ENCODE measurements at regions not wholly inside any gene's neighbourhood (a gene's known extent, or its start where the extent isn't known, plus 50 kb on each side); places are given as distances from the start of the nearest gene placed in this dataset.

- Histone ChIP-seq H3K4me3 (no peak overlapping the region), H3K27me3 (no peaks in the 10 kb centered on the region), H3K36me3 (no peaks in the 10 kb centered on the region), H3K27ac (no peak overlapping the region), H3K4me1 (no peaks in the 10 kb centered on the region), H3K9me3 (no peaks in the 10 kb centered on the region)
- TF ChIP-seq CTCF (IDR thresholded peaks at IDR 0.05), result no peak
- TF ChIP-seq POLR2A (IDR thresholded peaks at IDR 0.05), result no peak
- TF ChIP-seq EP300 (IDR thresholded peaks at IDR 0.05), result no peak
- WGBS, 2 donors, result 87 to 91% methylated on average over 5 of the region's 5 CpGs
- no peak for DNase-seq (ENCODE audit: low spot score in 2 of 2)
These were observed 91.0 kb upstream of the ATP1B1 start for GRCh38 chr1:169015464-169015863.

DNA sequence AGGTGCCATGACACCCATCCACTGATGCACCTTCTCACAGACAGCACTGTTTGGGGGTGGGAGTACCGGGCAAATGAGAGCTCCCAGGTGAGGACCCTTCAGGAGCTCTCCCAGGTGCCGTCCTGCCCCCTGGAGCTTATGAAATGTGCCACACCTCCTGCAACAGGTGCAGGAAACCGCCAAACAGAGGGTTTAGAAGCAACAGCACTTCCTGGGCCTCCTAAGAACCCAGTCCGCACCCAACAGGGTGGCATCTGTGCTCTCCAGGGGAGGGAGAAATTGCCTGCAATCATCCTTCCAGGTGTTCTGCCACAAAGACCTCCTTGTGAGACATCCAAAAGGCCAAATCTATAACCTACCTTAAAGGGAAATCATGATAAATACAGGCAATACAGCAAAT lies 87.7 kb upstream of the ATP1B1 start:
- no peak for DNase-seq (ENCODE audit: low spot score in 2 of 2)
- Histone ChIP-seq H3K9me3 (no peaks in the 10 kb centered on the region), H3K27me3 (no peaks in the 10 kb centered on the region), H3K27ac (no peak overlapping the region), H3K4me3 (no peak overlapping the region), H3K4me1 (no peaks in the 10 kb centered on the region), H3K36me3 (no peaks in the 10 kb centered on the region)
- WGBS, 2 donors, result 91% methylated on average over 3 to 4 of the region's 4 CpGs
- TF ChIP-seq CTCF (IDR thresholded peaks at IDR 0.05) (no peak), EP300 (IDR thresholded peaks at IDR 0.05) (no peak)

GRCh38 chr1:169019419-169020058 lies 87.0 kb upstream of the ATP1B1 start:
- no peak overlapping the region for H3K4me3 ChIP-seq
- no peaks in the 10 kb centered on the region for H3K4me1 ChIP-seq
- H3K36me3 ChIP-seq, result no peaks in the 10 kb centered on the region
- no peaks in the 10 kb centered on the region for H3K27me3 ChIP-seq
- H3K9me3 ChIP-seq, result no peaks in the 10 kb centered on the region
- H3K27ac ChIP-seq, result no peak overlapping the region
- WGBS, 2 donors, result 59 to 65% methylated on average over 3 of the region's 3 CpGs
- TF ChIP-seq POLR2A (IDR thresholded peaks at IDR 0.05) (no peak), CTCF (IDR thresholded peaks at IDR 0.05) (no peak), EP300 (IDR thresholded peaks at IDR 0.05) (no peak)
- DNase-seq (ENCODE audit: low spot score in 2 of 2), result no peak

DNA sequence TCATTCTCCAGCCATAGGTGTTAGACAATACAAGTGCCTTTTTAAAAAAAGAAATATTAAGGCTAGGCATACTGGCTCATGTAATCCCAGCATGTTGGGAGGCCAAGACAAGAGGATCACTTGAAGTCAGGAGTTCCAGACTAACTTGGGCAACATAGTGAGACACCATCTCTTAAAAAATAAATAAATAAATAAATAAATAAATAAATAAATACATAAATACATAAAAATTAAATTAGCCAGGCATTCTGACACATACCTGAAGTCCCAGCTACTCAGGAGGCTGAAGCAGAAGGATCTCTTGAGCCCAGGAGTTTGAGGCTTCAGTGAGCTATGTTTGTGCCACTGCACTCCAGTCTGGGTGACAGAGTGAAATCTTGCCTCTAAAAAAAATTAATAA lies 85.8 kb upstream of the ATP1B1 start:
- Histone ChIP-seq H3K27me3 (no peaks in the 10 kb centered on the region), H3K9me3 (no peaks in the 10 kb centered on the region), H3K36me3 (no peaks in the 10 kb centered on the region), H3K27ac (no peak overlapping the region), H3K4me3 (no peak overlapping the region), H3K4me1 (no peaks in the 10 kb centered on the region)
- no peak for DNase-seq (ENCODE audit: low spot score in 2 of 2)
- TF ChIP-seq CTCF (IDR thresholded peaks at IDR 0.05), result no peak
- TF ChIP-seq EP300 (IDR thresholded peaks at IDR 0.05), result no peak
- no peak for TF ChIP-seq POLR2A (IDR thresholded peaks at IDR 0.05)

DNA sequence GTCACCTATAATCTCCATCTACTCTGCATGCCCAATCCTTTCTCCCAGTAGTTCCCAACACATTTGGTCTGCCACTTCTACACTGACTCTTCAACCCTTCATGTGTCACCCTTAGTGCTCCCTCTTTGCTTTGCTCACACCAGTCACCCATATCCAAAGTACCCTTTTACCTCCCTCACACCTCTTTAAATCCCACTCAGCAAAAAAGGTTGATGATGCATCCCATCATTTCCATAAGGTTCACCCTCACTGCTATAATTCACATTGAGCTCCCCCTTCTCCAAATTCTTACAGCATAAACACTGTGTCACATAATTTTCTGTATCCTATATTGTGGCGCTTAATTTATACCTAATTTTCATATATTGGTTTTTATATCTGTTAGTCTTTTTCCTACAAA lies 83.8 kb upstream of the ATP1B1 start:
- DNase-seq (ENCODE audit: low spot score in 2 of 2), result no peak
- Histone ChIP-seq H3K27me3 (no peaks in the 10 kb centered on the region), H3K4me3 (no peak overlapping the region), H3K4me1 (no peaks in the 10 kb centered on the region), H3K36me3 (no peaks in the 10 kb centered on the region), H3K27ac (no peak overlapping the region), H3K9me3 (no peaks in the 10 kb centered on the region)
- WGBS, 2 donors, result 93 to 100% methylated on average over 1 of the region's 1 CpG
- TF ChIP-seq EP300 (IDR thresholded peaks at IDR 0.05) (no peak), POLR2A (IDR thresholded peaks at IDR 0.05) (no peak), CTCF (IDR thresholded peaks at IDR 0.05) (no peak)

Measured in tibial nerve (tissue), 4 donors.